COLO668 (cell line): ENCODE measurements at regions not wholly inside any gene's neighbourhood (a gene's known extent, or its start where the extent isn't known, plus 50 kb on each side); places are given as distances from the start of the nearest gene placed in this dataset.
A peak's percentile ranks its signal among the peaks of the same experiment; 100 is the strongest.
"Not testable (repeated sequence)": the region's sequence is repeated elsewhere in the genome, so short reads cannot be mapped to it uniquely, and the experiment has no call there.

ENCODE experiments used
- DNase-seq: peaks from one replicate; lab custom pipeline; 2025; ENCODE audit not compliant: unreplicated experiment; lab: John Stamatoyannopoulos, UW

- no peak for DNase-seq
These were observed 196.4 kb upstream of the VSTM2A start for GRCh38 chr7:54345746-54346145.

GRCh38 chr7:54349229-54349628, 192.9 kb upstream of the VSTM2A start:
- no peak for DNase-seq

- DNase-seq, result no peak
These were observed 187.7 kb upstream of the VSTM2A start for GRCh38 chr7:54354436-54354835.

- DNase-seq, result no peak
These were observed 186.3 kb upstream of the VSTM2A start for GRCh38 chr7:54355842-54356241.

- DNase-seq, result no peak
These were observed 181.9 kb upstream of the VSTM2A start for GRCh38 chr7:54360075-54360840.

- DNase-seq, result no peak
These were observed 151.6 kb upstream of the VSTM2A start for GRCh38 chr7:54390565-54390964.

- DNase-seq, result no peak
These were observed 149.2 kb upstream of the VSTM2A start for GRCh38 chr7:54392935-54393334.

- peak; percentile 32 for DNase-seq
These were observed 147.3 kb upstream of the VSTM2A start for GRCh38 chr7:54394834-54395233.

- no peak for DNase-seq
These were observed 144.2 kb upstream of the VSTM2A start for GRCh38 chr7:54397836-54398612.

- no peak for DNase-seq
These were observed 143.3 kb upstream of the VSTM2A start for GRCh38 chr7:54398863-54399262.

GRCh38 chr7:54409917-54410316, 132.3 kb upstream of the VSTM2A start:
- DNase-seq, result no peak

GRCh38 chr7:54416678-54417077, 125.5 kb upstream of the VSTM2A start:
- DNase-seq, result no peak

GRCh38 chr7:54419209-54419608, 123.0 kb upstream of the VSTM2A start:
- no peak for DNase-seq

GRCh38 chr7:54426406-54426805, 115.8 kb upstream of the VSTM2A start:
- no peak for DNase-seq

- no peak for DNase-seq
These were observed 113.1 kb upstream of the VSTM2A start for GRCh38 chr7:54429111-54429510.

GRCh38 chr7:54439391-54439790, 102.8 kb upstream of the VSTM2A start:
- DNase-seq, result no peak

GRCh38 chr7:54444046-54444686, 98.0 kb upstream of the VSTM2A start:
- not testable (repeated sequence) for DNase-seq

GRCh38 chr7:54453168-54453567, 89.0 kb upstream of the VSTM2A start:
- not testable (repeated sequence) for DNase-seq

- not testable (repeated sequence) for DNase-seq
These were observed 87.5 kb upstream of the VSTM2A start for GRCh38 chr7:54454700-54455099.

- DNase-seq, result no peak
These were observed 77.1 kb upstream of the VSTM2A start for GRCh38 chr7:54465095-54465494.

- no peak for DNase-seq
These were observed 72.4 kb upstream of the VSTM2A start for GRCh38 chr7:54469740-54470139.

GRCh38 chr7:54476609-54477008, 65.6 kb upstream of the VSTM2A start:
- no peak for DNase-seq
